ENCODE measurements at regions not wholly inside any gene's neighbourhood (a gene's known extent, or its start where the extent isn't known, plus 50 kb on each side); places are given as distances from the start of the nearest gene placed in this dataset.
"Not testable (repeated sequence)": the region's sequence is repeated elsewhere in the genome, so short reads cannot be mapped to it uniquely, and the experiment has no call there.

- DNase-seq (ENCODE audit: low spot score), result no peak
- intact Hi-C loops (cut with DNase I), result no loop called here
Observed at GRCh38 chr6:14396392-14396791, 278.8 kb downstream of the CD83 start.

- intact Hi-C loops (cut with DNase I), result no loop called here
- DNase-seq (ENCODE audit: low spot score), result no peak
Observed at GRCh38 chr6:14396826-14397517, 279.4 kb downstream of the CD83 start.

GRCh38 chr6:14397518-14397901 lies 279.9 kb downstream of the CD83 start:
- DNase-seq (ENCODE audit: low spot score), result no peak
- intact Hi-C loops (cut with DNase I), result no loop called here

- intact Hi-C loops (cut with DNase I), result no loop called here
- DNase-seq (ENCODE audit: low spot score), result no peak
Observed at GRCh38 chr6:14398953-14399352, 281.4 kb downstream of the CD83 start.

- intact Hi-C loops (cut with DNase I), result no loop called here
- DNase-seq (ENCODE audit: low spot score), result no peak
Observed at GRCh38 chr6:14399635-14400034, 282.1 kb downstream of the CD83 start.

GRCh38 chr6:14401246-14401645 lies 283.7 kb downstream of the CD83 start:
- no peak for DNase-seq (ENCODE audit: low spot score)
- intact Hi-C loops (cut with DNase I), result no loop called here

GRCh38 chr6:14406614-14407331 lies 289.2 kb downstream of the CD83 start:
- DNase-seq (ENCODE audit: low spot score), result no peak
- intact Hi-C loops (cut with DNase I), result no loop called here

GRCh38 chr6:14408446-14408845 lies 290.9 kb downstream of the CD83 start:
- intact Hi-C loops (cut with DNase I), result no loop called here
- DNase-seq (ENCODE audit: low spot score), result no peak

GRCh38 chr6:14412026-14412425 lies 294.5 kb downstream of the CD83 start:
- intact Hi-C loops (cut with DNase I), result no loop called here
- DNase-seq (ENCODE audit: low spot score), result no peak

- intact Hi-C loops (cut with DNase I), result no loop called here
- DNase-seq (ENCODE audit: low spot score), result no peak
Observed at GRCh38 chr6:14415452-14415851, 297.9 kb downstream of the CD83 start.

- intact Hi-C loops (cut with DNase I), result no loop called here
- no peak for DNase-seq (ENCODE audit: low spot score)
Observed at GRCh38 chr6:14417377-14417776, 299.8 kb downstream of the CD83 start.

GRCh38 chr6:14419224-14419623 lies 301.7 kb downstream of the CD83 start:
- DNase-seq (ENCODE audit: low spot score); intact Hi-C loops (cut with DNase I): not testable (repeated sequence)

GRCh38 chr6:14422061-14422460 lies 304.5 kb downstream of the CD83 start:
- DNase-seq (ENCODE audit: low spot score), result no peak
- intact Hi-C loops (cut with DNase I), result no loop called here

- DNase-seq (ENCODE audit: low spot score), result no peak
- intact Hi-C loops (cut with DNase I), result no loop called here
Observed at GRCh38 chr6:14422917-14423316, 305.3 kb downstream of the CD83 start.

GRCh38 chr6:14423330-14423729 lies 305.8 kb downstream of the CD83 start:
- no peak for DNase-seq (ENCODE audit: low spot score)
- intact Hi-C loops (cut with DNase I), result no loop called here

GRCh38 chr6:14423955-14424354 lies 306.4 kb downstream of the CD83 start:
- DNase-seq (ENCODE audit: low spot score), result no peak

GRCh38 chr6:14425805-14426204 lies 308.2 kb downstream of the CD83 start:
- intact Hi-C loops (cut with DNase I), result no loop called here

More at GRCh38 chr6:14423955-14424354, 306.4 kb downstream of the CD83 start:
- intact Hi-C loops (cut with DNase I), result no loop called here

GRCh38 chr6:14426281-14426680 lies 308.7 kb downstream of the CD83 start:
- DNase-seq (ENCODE audit: low spot score), result no peak
- intact Hi-C loops (cut with DNase I), result no loop called here

More at GRCh38 chr6:14425805-14426204, 308.2 kb downstream of the CD83 start:
- DNase-seq (ENCODE audit: low spot score), result no peak

- no peak for DNase-seq (ENCODE audit: low spot score)
- intact Hi-C loops (cut with DNase I), result no loop called here
Observed at GRCh38 chr6:14428269-14428668, 310.7 kb downstream of the CD83 start.

GRCh38 chr6:14429396-14429795 lies 311.8 kb downstream of the CD83 start:
- intact Hi-C loops (cut with DNase I), result no loop called here

GRCh38 chr6:14430218-14430617 lies 312.6 kb downstream of the CD83 start:
- intact Hi-C loops (cut with DNase I), result no loop called here

More at GRCh38 chr6:14429396-14429795, 311.8 kb downstream of the CD83 start:
- no peak for DNase-seq (ENCODE audit: low spot score)

More at GRCh38 chr6:14430218-14430617, 312.6 kb downstream of the CD83 start:
- DNase-seq (ENCODE audit: low spot score), result no peak
